Esophagus muscularis mucosa (tissue), 3 donors: ENCODE measurements at regions not wholly inside any gene's neighbourhood (a gene's known extent, or its start where the extent isn't known, plus 50 kb on each side); places are given as distances from the start of the nearest gene placed in this dataset.

Experiments
- POLR2A ChIP-seq: fragments of 450-650 bp; IDR thresholded peaks from one replicate; pipeline ENCODE4 v1.6.1; 2017; ENCODE audit warnings: antibody characterized with exemption, moderate library complexity, mild to moderate bottlenecking, low read depth
- TF ChIP-seq, protein P1 (sequence below), 3 experiments: fragments of 200-600 bp in 2 of 3; fragments of 450-650 bp in 1 of 3; sonication (generic) in 2 of 3; IDR thresholded peaks; one replicate each; pipeline ENCODE4 v1.5.1; 2017 to 2019; ENCODE audit warnings: antibody characterized with exemption in 3 of 3, mild to moderate bottlenecking in 2 of 3, moderate library complexity in 1 of 3

DNA sequence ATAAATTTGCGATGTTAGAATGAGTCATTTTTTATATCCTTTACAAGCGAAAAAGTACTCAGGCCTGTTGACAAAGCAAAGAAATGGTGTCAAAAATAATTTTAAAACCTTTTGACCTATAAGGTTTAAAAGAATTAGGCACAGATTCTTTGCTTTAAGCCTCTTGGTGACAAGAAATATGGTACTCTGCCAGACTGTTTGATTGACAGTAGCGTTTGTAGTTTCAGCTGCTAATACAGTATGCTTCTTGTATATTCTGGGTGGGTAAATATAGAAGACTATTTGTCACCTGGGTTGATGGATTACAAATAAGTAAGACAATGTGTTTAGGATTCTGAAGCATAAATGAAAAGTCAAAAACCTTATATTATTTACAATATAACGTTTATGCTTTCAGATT lies 193.1 kb upstream of the PITX2 start:
- TF ChIP-seq POLR2A = no peak
- TF ChIP-seq, protein P1, sequence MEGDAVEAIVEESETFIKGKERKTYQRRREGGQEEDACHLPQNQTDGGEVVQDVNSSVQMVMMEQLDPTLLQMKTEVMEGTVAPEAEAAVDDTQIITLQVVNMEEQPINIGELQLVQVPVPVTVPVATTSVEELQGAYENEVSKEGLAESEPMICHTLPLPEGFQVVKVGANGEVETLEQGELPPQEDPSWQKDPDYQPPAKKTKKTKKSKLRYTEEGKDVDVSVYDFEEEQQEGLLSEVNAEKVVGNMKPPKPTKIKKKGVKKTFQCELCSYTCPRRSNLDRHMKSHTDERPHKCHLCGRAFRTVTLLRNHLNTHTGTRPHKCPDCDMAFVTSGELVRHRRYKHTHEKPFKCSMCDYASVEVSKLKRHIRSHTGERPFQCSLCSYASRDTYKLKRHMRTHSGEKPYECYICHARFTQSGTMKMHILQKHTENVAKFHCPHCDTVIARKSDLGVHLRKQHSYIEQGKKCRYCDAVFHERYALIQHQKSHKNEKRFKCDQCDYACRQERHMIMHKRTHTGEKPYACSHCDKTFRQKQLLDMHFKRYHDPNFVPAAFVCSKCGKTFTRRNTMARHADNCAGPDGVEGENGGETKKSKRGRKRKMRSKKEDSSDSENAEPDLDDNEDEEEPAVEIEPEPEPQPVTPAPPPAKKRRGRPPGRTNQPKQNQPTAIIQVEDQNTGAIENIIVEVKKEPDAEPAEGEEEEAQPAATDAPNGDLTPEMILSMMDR (IDR thresholded peaks at IDR 0.05) = no peak
